ENCODE measurements at regions not wholly inside any gene's neighbourhood (a gene's known extent, or its start where the extent isn't known, plus 50 kb on each side); places are given as distances from the start of the nearest gene placed in this dataset.

GRCh38 chrX:8971116-8971515, 62.8 kb downstream of the FAM9B start:
- Histone ChIP-seq H3K4me1 (no peaks in the 10 kb centered on the region), H3K27me3 (no peaks in the 10 kb centered on the region), H3K4me3 (no peak overlapping the region), H3K27ac (no peak overlapping the region), H3K9me3 (no peaks in the 10 kb centered on the region), H3K36me3 (no peaks in the 10 kb centered on the region)
- intact Hi-C loops (cut with DNase I; ENCODE audit: low total_unique reads), result no loop called here
- in situ Hi-C loops (cut with MboI; ENCODE audit: low pct_ligation_motif_present in 1 of 4, low pct_unique_long_range_greater_than_20kb in 1 of 4, low sequenced_read_pairs in 3 of 4), result loop anchor here in 3 of 4 donors (10.0 to 25.0 kb wide), 3 partner anchors 716 to 741 kb away; no protein-coding TSS in a partner anchor
- WGBS, 2 donors (ENCODE audit: low coverage in 1 of 2), result 47% methylated on average over 1 of the region's 1 CpG; no CpG with 5 or more reads in 1 of the 2 donors
- DNase-seq, result no peak
- peak; percentile 27 to 53 (median 32) for TF ChIP-seq CTCF (IDR thresholded peaks at IDR 0.05)
- TF ChIP-seq POLR2AphosphoS5 (IDR thresholded peaks at IDR 0.05), result no peak

- TF ChIP-seq CTCF (IDR thresholded peaks at IDR 0.05) (no peak), POLR2A (IDR thresholded peaks at IDR 0.05) (no peak), POLR2AphosphoS5 (IDR thresholded peaks at IDR 0.05) (no peak), EP300 (IDR thresholded peaks at IDR 0.05; ENCODE audit: low read depth) (no peak)
- Histone ChIP-seq H3K4me3 (no peak overlapping the region), H3K36me3 (no peaks in the 10 kb centered on the region), H3K27me3 (no peaks in the 10 kb centered on the region), H3K4me1 (no peaks in the 10 kb centered on the region), H3K9me3 (no peaks in the 10 kb centered on the region), H3K27ac (no peak overlapping the region)
- intact Hi-C loops (cut with DNase I; ENCODE audit: low total_unique reads), result no loop called here
- DNase-seq, result no peak
- in situ Hi-C loops (cut with MboI; ENCODE audit: low pct_ligation_motif_present in 1 of 4, low pct_unique_long_range_greater_than_20kb in 1 of 4, low sequenced_read_pairs in 3 of 4), result loop anchor here in 3 of 4 donors (10.0 to 25.0 kb wide), 3 partner anchors 718 to 743 kb away; no protein-coding TSS in a partner anchor
These were observed 64.5 kb downstream of the FAM9B start for GRCh38 chrX:8969378-8969777.

- TF ChIP-seq POLR2AphosphoS5 (IDR thresholded peaks at IDR 0.05) (no peak), CTCF (IDR thresholded peaks at IDR 0.05) (no peak), POLR2A (IDR thresholded peaks at IDR 0.05) (no peak), EP300 (IDR thresholded peaks at IDR 0.05; ENCODE audit: low read depth) (no peak)
- Histone ChIP-seq H3K36me3 (no peaks in the 10 kb centered on the region), H3K27ac (no peak overlapping the region), H3K4me1 (no peaks in the 10 kb centered on the region), H3K9me3 (no peaks in the 10 kb centered on the region), H3K27me3 (no peaks in the 10 kb centered on the region), H3K4me3 (no peak overlapping the region)
- intact Hi-C loops (cut with DNase I; ENCODE audit: low total_unique reads) (no loop called here), in situ Hi-C loops (cut with MboI; ENCODE audit: low pct_ligation_motif_present in 1 of 4, low pct_unique_long_range_greater_than_20kb in 1 of 4, low sequenced_read_pairs in 3 of 4) (loop anchor here in 3 of 4 donors (10.0 to 25.0 kb wide), 3 partner anchors 720 to 745 kb away; no protein-coding TSS in a partner anchor)
- WGBS, 2 donors (ENCODE audit: low coverage in 1 of 2), result 71 to 83% methylated on average over 3 of the region's 3 CpGs
- DNase-seq, result no peak
These were observed 66.5 kb downstream of the FAM9B start for GRCh38 chrX:8967461-8967860.

- 59 to 67% methylated on average over 2 to 3 of the region's 3 CpGs for WGBS, 2 donors (ENCODE audit: low coverage in 1 of 2)
- no peak overlapping the region for H3K27ac ChIP-seq
- no peaks in the 10 kb centered on the region for H3K36me3 ChIP-seq
- DNase-seq, result no peak
- H3K4me1 ChIP-seq, result no peaks in the 10 kb centered on the region
- TF ChIP-seq EP300 (IDR thresholded peaks at IDR 0.05; ENCODE audit: low read depth) (no peak), CTCF (IDR thresholded peaks at IDR 0.05) (no peak), POLR2A (IDR thresholded peaks at IDR 0.05) (no peak), POLR2AphosphoS5 (IDR thresholded peaks at IDR 0.05) (no peak)
- in situ Hi-C loops (cut with MboI; ENCODE audit: low pct_ligation_motif_present in 1 of 4, low pct_unique_long_range_greater_than_20kb in 1 of 4, low sequenced_read_pairs in 3 of 4), result loop anchor here in 3 of 4 donors (10.0 to 25.0 kb wide), 3 partner anchors 726 to 751 kb away; no protein-coding TSS in a partner anchor
- H3K9me3 ChIP-seq, result no peaks in the 10 kb centered on the region
- H3K27me3 ChIP-seq, result no peaks in the 10 kb centered on the region
- no peak overlapping the region for H3K4me3 ChIP-seq
- intact Hi-C loops (cut with DNase I; ENCODE audit: low total_unique reads), result no loop called here
These were observed 72.9 kb downstream of the FAM9B start for GRCh38 chrX:8960957-8961468.
